Pancreas (tissue), 10 donors: ENCODE measurements at regions not wholly inside any gene's neighbourhood (a gene's known extent, or its start where the extent isn't known, plus 50 kb on each side); places are given as distances from the start of the nearest gene placed in this dataset.
A peak's percentile ranks its signal among the peaks of the same experiment; 100 is the strongest.

Experiments used
- ATAC-seq, 4 donors: fragments of 200-7000 bp; cut with Tn5 transposase; one replicate each; pipeline versions ENCODE4 v1.8.0 to v1.9.1; 2020; ENCODE audit warnings: mild to moderate bottlenecking in 4 of 4, moderate library complexity in 4 of 4
- DNase-seq, 6 donors: peaks; one replicate each; pipeline ENCODE4 v3.0.0-alpha.2; 2020
- FAIRE-seq: peaks from 2 replicates; lab custom pipeline; 2012; peaks lifted over from hg19 to GRCh38; lab: Jason Lieb, UNC
- H3K27ac ChIP-seq, 4 donors: fragments of 200-600 bp; sonication (generic); 1 replicate in 3 of 4; 2 replicates in 1 of 4; pipeline versions ENCODE4 v1.5.0 to v1.8.0; 2020
- H3K27me3 ChIP-seq, 4 donors: fragments of 200-600 bp; one replicate each; pipeline ENCODE4 v1.8.0; 2021
- H3K36me3 ChIP-seq, 3 donors: fragments of 200-600 bp; sonication (generic) in 1 of 3; one replicate each; pipeline versions ENCODE4 v1.5.0 to v1.8.0; 2020 to 2021
- H3K4me1 ChIP-seq, 3 donors: fragments of 200-600 bp; one replicate each; pipeline ENCODE4 v1.8.0; 2021
- H3K4me3 ChIP-seq, 4 donors: fragments of 200-600 bp; sonication (generic) in 2 of 4; one replicate each; pipeline versions ENCODE4 v1.5.0 to v1.8.0; 2020 to 2021
- H3K9me3 ChIP-seq, 4 donors: fragments of 200-600 bp; one replicate each; pipeline ENCODE4 v1.8.0; 2021
- WGBS, 2 donors: extraction: QIAGEN DNeasy Blood & Tissue Kit; methylation state at CpG; one replicate each; pipeline ENCODE4 v1.1.7; 2013; 5-methylcytosine and 5-hydroxymethylcytosine counted together
- intact Hi-C, 3 donors: fragments of 100-400 bp; cut with DNase I; formaldehyde crosslinking; loops; one replicate each; pipeline versions ENCODE4 v1.11.1 to v1.14.2; 2022
- TF ChIP-seq, protein P1 (sequence below), 4 donors: fragments of 200-600 bp; sonication (generic) in 3 of 4; IDR thresholded peaks; one replicate each; pipeline versions ENCODE4 v1.5.0 to v1.8.0; 2021; ENCODE audit warnings: antibody characterized with exemption in 4 of 4
- donor health status: healthy with polysubstance abuse.
- donor health status: DM: no; HTN: no; CAD: no; lungs with moderate emphysema.
- donor health status: DM: no; HTN: no; CAD: no.
- donor health status: control.
- donor health status: control.
- donor health status: Bipolar disorder and iron deficiency.
- donor health status: DM: yes; HTN: yes; CAD: no.
- donor health status: DM: no; HTN: no; CAD: no.
- donor health status: DM: no; HTN: no; CAD: no.
- donor health status: DM: yes; HTN: yes; CAD: no.

DNA sequence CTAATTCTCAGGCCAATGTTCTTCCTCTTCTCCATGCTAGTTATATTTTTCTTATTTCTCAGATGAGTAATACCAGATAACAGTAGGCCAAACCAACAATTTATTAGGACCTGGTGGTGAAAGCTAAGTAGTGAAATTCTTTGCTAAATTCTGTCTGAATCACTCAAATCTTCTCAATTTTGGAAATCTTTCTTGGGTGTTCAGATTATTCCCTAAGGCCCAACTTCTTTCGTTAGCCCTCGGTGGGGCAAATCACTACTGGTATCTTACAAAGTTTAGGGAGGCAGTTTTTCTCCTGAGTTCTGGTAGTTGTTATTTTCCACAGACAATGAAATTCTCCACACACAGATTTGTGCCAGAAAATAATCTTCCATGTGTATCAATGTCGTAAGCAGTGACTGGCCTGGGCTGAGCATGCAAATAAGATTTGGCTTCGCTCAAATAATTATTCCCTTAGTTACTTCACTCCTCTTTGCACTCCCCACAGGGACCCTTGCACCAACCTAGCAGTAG is 443.5 kb upstream of the SLC14A2 start:
- no peak for DNase-seq
- Histone ChIP-seq H3K4me1 (peaks cover 0 to 6% (median 0%) of the 10 kb centered on the region in 3 donors), H3K27me3 (no peaks in the 10 kb centered on the region), H3K27ac (no peak overlapping the region), H3K9me3 (no peaks in the 10 kb centered on the region), H3K4me3 (no peak overlapping the region), H3K36me3 (no peaks in the 10 kb centered on the region)
- TF ChIP-seq, protein P1, sequence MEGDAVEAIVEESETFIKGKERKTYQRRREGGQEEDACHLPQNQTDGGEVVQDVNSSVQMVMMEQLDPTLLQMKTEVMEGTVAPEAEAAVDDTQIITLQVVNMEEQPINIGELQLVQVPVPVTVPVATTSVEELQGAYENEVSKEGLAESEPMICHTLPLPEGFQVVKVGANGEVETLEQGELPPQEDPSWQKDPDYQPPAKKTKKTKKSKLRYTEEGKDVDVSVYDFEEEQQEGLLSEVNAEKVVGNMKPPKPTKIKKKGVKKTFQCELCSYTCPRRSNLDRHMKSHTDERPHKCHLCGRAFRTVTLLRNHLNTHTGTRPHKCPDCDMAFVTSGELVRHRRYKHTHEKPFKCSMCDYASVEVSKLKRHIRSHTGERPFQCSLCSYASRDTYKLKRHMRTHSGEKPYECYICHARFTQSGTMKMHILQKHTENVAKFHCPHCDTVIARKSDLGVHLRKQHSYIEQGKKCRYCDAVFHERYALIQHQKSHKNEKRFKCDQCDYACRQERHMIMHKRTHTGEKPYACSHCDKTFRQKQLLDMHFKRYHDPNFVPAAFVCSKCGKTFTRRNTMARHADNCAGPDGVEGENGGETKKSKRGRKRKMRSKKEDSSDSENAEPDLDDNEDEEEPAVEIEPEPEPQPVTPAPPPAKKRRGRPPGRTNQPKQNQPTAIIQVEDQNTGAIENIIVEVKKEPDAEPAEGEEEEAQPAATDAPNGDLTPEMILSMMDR (IDR thresholded peaks at IDR 0.05): no peak
- WGBS, 2 donors: 94 to 96% methylated on average over 4 of the region's 4 CpGs
- no peak for FAIRE-seq
- ATAC-seq: peak in 2 of 4 donors; percentile 14 to 33
- intact Hi-C loops: no loop called here

DNA sequence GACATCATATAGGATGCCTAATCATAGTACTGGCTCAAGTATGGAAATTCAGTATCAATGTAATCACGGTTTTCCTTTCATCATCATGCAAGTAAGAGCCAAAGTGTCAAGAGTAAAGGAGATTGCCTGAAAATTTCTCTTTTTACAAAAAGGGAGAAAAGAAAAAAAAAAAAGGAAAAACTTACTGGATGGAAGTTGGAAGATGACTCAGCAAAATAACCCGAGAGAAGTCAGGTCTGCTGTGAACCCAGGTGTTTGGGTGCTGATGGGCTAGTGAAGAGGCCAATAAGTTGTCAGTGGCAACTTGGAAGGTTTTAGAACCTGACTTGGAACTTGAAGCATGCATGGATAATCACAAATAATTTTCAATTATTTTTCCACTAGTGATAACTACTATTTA is 441.9 kb upstream of the SLC14A2 start:
- TF ChIP-seq, protein P1 (IDR thresholded peaks at IDR 0.05): no peak
- peaks cover 0 to 6% (median 0%) of the 10 kb centered on the region in 3 donors for H3K4me1 ChIP-seq
- H3K9me3 ChIP-seq: no peaks in the 10 kb centered on the region
- intact Hi-C loops: no loop called here
- H3K27ac ChIP-seq: no peak overlapping the region
- DNase-seq: no peak
- no peaks in the 10 kb centered on the region for H3K27me3 ChIP-seq
- H3K4me3 ChIP-seq: no peak overlapping the region
- H3K36me3 ChIP-seq: no peaks in the 10 kb centered on the region
- no peak for ATAC-seq
- WGBS, 2 donors: 74 to 80% methylated on average over 2 of the region's 2 CpGs
- FAIRE-seq: no peak

DNA sequence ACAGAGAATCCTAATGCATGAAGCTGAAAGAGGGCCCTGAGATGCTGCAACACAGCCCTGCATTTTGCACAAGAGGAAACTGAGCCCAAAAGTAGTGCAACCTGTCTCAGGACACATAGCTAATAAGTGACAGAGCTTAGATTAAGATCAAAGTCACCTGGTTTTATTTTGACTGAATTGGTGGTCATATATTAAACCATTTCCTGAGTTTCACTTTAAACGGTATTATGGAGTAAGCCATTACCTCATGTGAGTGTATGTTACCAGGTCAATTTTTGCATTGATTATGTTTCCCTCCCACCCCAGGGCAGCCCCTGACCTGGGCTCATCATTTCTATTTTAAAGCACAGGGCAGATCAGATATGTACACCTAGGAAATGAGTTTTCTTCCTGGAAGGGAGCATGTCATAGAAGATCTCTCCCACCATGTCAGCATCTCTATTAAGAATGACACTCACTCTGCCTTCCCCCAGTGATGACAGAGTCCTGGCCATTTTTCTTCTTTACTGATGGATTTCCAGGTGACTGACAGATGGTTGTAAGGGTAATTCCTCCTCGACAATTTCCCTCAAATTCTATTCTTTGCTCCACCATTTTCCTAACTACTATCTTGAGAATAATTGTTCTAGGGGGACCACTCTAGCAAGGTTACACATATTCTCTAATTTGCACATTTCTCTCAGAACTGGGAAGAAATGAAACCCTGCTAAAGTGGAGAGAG is 441.3 kb upstream of the SLC14A2 start:
- intact Hi-C loops: no loop called here
- ATAC-seq (peak in 2 of 4 donors; percentile 64 to 65), FAIRE-seq (no peak), DNase-seq (no peak)
- no peaks in the 10 kb centered on the region for H3K36me3 ChIP-seq
- H3K9me3 ChIP-seq: no peaks in the 10 kb centered on the region
- H3K4me1 ChIP-seq: peaks cover 0 to 6% (median 0%) of the 10 kb centered on the region in 3 donors
- WGBS, 2 donors: 51 to 56% methylated on average over 2 of the region's 2 CpGs
- TF ChIP-seq, protein P1 (IDR thresholded peaks at IDR 0.05): no peak
- no peak overlapping the region for H3K4me3 ChIP-seq
- no peaks in the 10 kb centered on the region for H3K27me3 ChIP-seq
- no peak overlapping the region for H3K27ac ChIP-seq

DNA sequence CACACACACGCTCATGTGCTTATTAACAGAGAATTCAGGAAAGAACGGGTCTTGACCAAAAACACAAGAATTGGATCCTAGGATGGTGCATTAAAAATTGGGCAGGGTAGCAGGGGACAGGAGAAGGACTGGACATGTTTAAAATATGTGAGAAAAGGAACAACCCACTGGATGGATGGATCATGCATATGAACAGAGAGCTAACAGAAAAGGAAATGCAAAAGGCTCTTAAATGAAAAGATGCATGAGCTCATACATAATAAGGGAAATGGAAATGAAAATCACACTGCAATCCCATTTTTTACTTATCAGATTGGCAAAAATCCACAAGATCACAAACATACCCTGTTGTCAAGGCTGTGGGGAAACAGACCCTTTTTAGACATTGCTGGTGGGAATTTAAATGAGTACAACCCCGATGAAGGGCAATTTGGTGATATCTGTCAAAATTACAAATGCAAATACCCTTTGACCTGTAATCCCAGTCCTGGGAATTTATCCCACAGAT is 440.6 kb upstream of the SLC14A2 start:
- ATAC-seq: peak in 1 of 4 donors; percentile 35

More for the DNA sequence above, 440.6 kb upstream of the SLC14A2 start:
- H3K27ac ChIP-seq: no peak overlapping the region
- TF ChIP-seq, protein P1 (IDR thresholded peaks at IDR 0.05): no peak
- intact Hi-C loops: no loop called here
- no peaks in the 10 kb centered on the region for H3K9me3 ChIP-seq
- no peak overlapping the region for H3K4me3 ChIP-seq
- no peak for DNase-seq
- WGBS, 2 donors: 48 to 51% methylated on average over 3 of the region's 3 CpGs
- no peaks in the 10 kb centered on the region for H3K27me3 ChIP-seq
- peaks cover 0 to 6% (median 0%) of the 10 kb centered on the region in 3 donors for H3K4me1 ChIP-seq
- FAIRE-seq: no peak
- no peaks in the 10 kb centered on the region for H3K36me3 ChIP-seq
